AG08396 (cell line): ENCODE measurements at regions not wholly inside any gene's neighbourhood (a gene's known extent, or its start where the extent isn't known, plus 50 kb on each side); places are given as distances from the start of the nearest gene placed in this dataset.

Experiments
- DNase-seq: peaks from one replicate; pipeline ENCODE4 v3.0.0; 2012; ENCODE audit warnings: low spot score, mixed read lengths

DNA sequence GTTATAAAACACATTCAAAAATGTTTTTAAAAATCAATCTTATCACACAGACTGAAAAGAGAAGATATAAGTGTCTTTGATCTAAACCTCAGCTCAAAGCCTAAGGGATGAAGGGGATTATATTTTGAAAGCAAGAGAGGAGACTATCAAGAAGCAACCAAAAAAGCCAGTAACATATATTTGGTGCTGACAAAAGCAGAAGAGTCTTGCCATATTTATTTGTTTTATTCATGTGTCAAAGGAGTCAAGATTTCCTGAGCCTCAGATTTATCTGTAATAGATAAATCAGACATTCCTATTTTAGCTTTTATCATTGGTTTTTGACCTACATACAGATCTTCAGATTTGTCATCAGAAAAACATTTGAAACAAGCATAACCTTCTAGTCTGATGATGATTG, 798.6 kb upstream of the PCDH9 start:
- DNase-seq = no peak

DNA sequence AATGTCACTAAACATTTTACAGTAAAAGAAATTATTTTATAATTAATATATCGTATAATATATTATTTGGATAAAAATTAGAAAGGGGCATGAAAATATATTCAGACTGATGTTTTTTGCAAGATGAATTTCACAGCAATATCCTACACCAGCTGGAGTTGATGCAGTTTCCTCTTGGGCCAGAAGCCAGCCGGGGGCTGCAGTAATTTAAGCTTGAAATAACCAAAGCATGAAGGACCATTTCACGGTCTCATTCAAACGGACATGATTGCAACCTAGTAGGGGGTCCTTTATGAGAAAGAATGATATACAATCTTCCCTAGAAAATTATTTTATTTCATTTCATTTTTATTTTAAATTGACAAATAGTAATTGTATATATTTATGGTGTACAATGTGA, 797.2 kb upstream of the PCDH9 start:
- DNase-seq = no peak

DNA sequence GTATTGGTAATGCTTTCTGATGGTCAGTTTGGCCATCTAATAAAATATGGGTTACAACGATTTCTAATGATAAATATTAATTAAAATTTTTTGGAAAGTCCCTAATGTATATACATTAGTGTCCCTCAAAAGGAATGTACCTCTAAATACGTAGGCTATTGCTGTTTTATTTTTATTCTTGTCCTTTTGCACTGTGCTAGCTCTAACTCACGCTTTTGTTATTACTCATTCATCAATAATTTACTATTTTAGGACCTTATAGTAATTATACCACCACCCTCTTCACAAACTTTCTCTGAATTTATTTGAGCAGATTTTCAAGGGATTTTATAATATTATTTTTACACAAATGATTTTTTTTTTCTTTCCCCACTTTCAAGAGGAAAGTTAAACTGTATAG, 795.9 kb upstream of the PCDH9 start:
- DNase-seq = no peak

DNA sequence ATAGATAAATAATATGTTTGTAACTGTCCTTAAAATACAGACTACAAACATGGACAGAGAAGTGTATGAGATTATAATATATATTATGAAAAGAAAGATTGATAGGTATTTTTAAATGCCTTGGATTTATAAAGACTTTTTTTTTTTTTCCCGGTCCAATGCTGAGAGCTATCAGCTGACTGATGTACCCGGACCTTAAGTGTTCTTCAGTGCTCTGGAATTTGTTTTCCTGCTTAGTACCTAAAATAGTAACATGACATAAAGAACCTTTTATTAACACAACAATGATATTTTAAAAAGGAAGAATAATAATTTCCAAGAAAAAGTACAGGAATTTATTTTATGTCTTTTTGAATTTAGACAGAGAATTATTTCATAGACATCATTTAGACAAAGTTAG, 795.5 kb upstream of the PCDH9 start:
- no peak for DNase-seq

DNA sequence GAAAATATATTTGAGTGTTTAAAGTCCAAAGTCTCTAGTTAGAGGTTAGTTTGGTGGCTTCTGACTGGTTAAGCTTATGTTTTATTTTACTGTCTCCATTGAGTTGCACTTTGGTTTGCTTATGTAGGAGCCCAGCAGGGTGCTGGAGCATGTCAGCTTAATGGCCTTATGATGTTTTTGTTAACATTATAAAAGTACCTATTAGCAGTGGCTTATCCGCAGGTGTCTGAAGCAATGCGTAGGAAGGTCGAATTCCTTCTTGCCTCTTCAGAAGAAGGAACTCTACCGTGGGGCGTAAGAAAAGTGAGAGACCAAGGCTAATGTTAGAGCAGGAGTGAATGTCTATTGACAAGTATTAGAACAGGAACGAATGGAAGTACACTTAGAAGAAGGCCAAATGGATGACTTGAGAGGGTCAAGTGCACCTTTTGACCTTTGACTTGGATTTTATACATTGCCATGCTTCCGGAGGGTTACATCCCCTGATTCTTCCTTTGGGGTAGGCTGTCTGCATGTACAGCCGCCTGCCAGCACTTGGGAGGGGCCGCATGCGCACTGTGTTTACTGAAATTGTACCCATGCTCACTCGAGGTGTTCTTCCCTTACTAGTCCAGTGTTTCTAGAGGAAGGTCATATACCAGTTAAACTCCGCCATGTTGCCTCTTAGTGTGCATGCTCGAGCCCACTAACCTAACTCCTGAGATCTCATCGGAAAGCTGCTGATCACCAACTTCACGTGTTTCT, 793.9 kb upstream of the PCDH9 start:
- no peak for DNase-seq

DNA sequence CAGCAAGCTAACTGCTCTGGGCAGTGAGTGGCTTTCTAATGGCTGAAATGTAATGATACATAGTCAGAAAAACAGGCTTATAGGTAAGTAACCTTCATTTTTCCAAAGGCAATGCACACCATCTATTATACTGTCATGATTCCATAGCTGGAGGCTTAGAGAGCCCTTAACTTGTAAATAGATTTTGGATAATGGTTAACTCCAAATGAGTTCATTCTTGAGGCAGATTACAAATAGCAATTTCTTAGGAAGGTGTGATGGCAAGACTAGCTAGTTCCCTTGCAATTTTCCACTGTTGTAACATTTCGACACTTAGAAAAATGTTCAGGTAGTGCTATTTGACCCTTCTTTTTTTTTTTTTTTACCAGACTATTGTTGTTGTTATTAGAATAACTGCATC, 789.8 kb upstream of the PCDH9 start:
- DNase-seq = no peak

DNA sequence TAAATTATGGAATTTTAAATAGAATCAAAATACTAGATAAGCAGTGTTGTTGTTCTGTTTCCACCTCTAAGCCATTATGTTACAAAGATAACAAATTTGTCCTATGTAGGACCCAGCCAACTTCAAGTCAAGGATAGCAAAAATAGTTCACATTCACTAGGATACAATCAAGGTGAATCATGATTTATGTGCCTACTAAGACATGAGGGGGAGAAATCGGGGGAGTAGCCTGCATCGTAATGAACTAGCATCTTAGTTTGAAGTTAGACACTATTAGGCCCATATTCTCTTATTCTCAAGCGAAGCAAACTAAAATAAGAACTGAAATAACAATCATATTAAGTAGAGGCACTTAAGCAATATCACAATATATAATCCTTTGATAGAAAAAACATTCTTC, 779.4 kb upstream of the PCDH9 start:
- no peak for DNase-seq

DNA sequence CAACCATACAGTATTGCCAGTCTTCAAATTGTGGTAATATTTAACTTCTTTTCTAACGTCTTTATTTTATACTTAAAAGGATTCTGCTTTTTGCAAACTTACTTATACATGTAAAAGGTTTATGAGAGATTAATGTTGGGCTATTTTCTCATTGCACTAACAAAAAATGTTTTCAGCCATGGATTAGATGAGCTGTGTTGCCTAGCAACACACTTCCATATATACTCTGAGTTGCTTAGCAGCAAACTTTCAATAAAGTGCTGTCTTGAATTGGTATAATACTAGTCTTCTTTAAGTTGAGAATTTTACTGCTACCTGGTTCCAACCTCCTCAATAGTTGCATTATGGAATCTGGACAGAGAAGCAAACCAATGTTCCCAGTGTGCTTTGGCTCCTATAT, 777.4 kb upstream of the PCDH9 start:
- DNase-seq = no peak

DNA sequence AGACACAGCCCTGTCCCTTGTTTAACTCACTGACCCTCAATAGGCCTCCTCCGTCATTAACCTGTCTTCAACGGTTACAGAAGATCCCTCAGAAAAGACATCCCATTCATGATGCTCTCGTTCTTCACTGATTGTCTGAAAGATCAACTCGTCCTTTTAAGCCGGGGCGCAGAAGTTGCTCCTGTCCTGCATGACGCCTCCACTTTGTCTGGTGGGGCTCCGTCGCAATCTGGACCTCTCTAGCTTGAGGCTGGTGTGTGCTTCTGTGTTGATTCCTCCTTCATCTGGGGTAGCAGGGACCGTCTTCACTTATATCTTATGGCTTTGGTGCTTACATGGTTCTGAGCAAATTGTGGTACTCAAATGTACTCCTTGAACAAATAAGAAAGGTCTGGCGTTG, 766.0 kb upstream of the PCDH9 start:
- DNase-seq = no peak

DNA sequence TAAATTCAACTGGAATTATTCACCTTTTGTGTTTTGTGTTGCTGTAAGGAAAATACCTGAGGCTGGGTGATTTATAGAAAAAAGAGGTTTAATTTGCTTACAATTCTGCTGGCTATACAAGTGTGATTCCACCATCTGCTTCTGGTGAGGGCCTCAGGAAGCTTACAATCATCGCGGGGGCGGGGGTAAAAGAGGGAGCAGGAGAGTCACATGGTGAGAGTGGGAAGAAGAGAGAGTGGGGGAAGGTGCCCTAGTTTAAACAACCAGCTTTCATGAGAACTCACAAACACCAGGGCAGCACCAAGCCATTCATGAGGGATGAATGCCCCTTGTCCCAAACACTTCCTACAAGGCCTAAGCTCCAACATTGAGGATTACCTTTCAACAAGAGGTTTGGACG, 760.7 kb upstream of the PCDH9 start:
- no peak for DNase-seq

DNA sequence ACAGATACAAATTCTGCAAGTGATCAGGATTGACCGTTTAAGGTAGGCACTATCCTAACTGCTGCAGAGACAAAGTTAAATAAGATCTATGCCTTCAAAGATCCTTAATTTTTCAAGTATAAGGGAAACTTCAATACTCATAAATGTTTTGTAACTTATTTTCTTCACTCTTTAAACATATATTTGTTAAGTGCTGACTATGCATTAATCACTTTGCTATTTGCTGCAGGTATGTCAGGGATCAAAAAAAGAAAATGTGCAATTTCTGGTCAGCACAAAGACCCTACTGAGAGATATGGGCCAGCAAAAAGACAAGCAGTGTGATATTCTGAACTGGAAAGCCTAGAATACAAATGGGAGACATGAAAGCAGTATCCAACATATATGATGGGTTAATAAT, 756.1 kb upstream of the PCDH9 start:
- no peak for DNase-seq

DNA sequence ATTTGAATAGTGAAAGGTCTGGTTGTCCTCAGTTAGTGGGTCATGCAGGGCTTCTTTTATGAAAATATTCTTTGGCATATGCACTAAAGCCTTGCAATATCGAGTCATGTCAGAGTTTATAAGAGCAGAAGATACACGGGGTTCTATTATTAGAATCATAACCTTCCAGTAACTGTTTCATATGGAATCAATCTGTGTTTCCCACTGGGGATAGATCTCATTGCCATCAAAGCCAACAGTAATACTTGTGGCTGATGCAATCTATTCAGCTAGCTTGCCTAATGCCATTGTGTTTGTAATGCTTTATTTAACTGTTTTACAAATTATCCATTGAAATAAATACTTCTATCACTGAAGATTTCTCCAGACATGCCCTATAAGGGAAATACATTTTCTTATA, 746.9 kb upstream of the PCDH9 start:
- no peak for DNase-seq

DNA sequence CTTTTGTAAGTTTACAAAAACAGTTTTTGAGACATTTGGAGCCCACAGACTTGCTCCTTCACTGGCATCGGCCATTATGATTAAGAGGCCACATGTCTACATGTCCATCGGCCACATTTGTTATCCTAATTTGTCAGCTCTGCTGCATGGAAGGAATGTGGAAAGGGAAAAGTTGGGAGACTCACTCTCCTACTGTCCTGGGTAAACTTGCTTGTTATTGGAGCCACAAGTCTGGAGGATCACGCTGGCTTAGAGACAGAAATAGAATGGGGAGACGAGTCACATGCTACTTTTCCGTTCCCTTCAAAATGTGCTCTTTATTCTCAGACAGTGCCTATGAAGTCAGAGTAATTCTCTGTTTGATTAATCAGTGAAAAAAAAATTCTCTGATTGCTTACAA, 741.2 kb upstream of the PCDH9 start:
- DNase-seq = no peak

DNA sequence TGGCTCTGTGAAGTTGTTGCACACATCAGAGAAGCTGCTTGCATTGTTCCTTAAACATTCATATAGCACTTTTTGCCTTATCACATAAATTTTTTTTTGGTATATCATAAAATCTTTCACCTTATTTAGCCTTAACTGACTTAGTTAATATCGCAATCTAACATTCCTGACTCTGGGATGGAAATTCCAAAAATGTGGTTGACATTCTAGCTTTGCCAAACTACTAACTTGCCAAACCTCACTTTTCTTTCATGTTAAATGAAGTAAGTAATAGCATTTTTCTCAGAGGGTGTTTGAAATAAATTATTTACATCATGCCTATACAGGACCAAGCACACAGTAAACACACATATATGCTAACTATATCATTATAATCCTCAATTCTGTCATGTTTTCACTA, 736.9 kb upstream of the PCDH9 start:
- no peak for DNase-seq

DNA sequence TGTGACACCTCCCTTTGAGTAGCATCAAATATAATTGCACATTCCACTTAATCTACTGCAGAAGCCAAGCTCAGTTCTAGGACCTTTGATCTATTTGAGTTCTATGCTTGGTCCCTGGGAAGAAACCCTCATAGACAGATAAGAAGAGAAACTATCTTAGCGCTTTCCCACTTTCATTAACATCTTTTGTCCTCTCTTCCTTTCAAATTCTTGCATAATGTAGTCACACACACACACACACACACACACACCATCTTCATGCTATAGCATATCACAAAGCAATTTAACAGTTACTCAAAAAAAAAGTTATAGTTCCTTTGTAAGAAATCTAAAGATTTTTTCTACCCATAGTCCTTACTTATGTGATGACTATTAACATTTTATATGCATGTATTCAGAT, 735.9 kb upstream of the PCDH9 start:
- no peak for DNase-seq

DNA sequence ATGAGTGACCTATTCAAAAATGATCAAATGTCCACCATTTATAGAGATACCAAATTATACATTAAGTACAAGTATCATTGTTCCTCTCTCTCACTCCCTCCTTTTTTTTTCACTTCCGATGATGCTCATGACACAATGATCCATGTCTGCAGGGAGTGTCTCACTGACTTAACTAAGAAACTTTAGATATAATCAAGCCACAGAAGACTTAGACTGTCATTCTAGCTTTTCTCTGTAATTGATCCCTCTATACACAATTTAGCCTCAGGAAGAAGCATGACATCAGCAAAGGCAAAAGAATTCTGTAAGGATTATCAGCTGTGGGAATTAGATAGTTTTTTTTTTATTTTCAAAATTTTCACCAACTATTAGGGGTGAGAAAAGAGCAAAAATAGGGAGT, 734.9 kb upstream of the PCDH9 start:
- DNase-seq = no peak

DNA sequence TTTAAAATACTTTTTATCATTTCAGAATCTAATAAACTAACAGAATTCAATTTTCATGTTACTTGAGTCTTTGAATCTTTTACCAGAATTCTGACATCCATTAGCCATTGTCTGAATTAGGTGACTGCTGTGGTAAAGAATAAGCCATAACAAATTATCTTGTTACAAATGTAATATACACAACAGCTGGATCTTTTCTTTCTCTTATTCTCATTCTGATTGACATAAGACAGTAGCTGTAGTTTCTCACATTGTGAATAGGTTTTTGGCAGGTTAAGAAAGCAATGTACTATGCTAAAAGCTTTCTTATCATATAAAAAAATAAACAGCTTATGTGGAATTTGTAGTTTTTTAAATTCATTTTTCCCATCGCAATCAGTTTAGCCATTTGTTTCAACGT, 734.0 kb upstream of the PCDH9 start:
- DNase-seq = no peak

DNA sequence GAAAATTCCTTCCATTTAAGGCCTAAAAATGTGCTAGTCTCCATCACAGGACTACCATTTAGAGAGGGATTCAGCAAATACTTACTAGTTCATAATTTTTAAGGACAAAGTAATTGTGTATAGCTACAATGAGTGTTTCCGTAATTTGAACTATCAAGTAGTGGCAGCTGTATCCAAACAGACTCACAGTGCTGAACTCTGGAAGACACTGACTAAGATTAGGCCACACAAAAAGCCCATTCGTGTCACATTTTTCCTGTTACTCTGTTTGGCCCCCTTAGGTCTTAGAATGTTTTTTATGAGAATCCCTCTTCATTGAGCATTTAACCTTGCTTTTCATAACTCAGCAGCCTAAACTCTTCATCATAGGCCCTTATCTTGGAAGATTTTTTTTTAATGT, 731.2 kb upstream of the PCDH9 start:
- DNase-seq = no peak

DNA sequence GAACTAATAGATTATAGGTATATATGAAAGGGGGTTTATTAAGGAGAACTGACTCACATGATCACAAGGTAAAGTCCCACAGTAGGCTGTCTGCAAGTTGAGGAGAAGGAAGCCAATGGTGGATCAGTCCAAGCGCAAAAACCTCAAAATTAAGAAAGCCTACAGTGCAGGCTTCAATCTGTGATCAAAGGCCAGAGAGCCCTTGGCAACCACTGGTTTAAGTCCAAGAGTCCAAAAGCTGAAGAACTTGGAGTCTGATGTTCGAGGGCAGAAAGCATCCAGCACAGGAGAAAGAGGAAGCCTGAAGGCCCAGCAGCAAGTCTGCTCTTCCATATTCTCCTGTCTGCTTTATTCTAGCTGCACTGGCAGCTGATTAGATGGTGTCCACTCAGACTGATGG, 721.3 kb upstream of the PCDH9 start:
- DNase-seq = no peak

DNA sequence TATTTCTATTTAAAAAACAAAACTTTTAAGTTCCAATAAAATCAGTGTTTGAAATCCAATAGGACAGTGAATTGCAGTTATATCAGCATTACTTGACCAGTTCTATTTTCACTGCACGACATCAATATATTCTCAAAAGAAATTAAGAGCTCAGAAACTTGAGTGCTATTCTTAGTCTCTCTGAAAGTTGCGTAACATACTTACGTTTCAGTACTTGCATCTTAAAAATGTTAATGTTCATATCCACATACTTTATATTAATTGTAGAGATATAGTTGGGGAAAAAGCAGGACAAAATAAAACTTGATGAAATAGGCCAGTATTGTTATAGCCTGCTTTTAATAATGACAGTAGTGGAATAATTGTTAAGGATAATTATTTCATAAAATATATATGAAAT, 720.5 kb upstream of the PCDH9 start:
- DNase-seq = no peak

DNA sequence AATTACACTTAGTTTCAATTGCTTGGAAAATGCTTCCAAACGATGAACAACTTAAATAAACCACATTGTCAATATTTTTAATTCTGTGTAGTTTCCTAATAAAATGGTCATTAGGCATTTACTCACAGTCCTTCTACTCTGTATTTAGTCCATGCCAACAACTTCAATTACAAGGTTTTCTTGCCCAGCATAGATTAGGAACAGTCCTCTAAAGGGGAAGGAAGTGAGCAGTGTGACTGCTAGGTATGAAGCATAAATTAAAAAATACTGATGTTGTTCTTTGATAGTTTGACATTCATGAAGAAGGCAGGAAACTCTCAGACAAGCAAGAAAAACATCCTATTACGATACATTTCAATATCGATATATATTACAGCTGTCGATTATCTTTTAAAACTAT, 716.0 kb upstream of the PCDH9 start:
- no peak for DNase-seq

DNA sequence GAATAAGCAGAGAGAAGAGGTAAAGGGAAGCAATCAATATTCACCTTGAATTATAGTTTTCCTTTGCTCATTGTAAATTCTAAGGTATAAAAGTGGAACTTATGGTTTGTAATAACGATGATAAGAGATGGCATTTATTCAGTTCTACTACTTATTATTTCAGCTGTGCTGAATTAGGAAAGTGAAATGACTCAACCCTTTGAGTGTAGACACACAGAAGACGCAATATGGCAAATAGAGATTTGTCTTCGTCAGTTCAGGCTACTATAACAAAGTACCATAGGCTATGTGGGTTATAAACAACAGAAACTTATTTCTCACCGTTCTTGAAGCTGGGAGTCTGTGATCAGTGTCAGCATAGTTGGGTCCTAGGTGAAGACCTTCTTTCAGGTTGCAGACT, 713.0 kb upstream of the PCDH9 start:
- DNase-seq = no peak

DNA sequence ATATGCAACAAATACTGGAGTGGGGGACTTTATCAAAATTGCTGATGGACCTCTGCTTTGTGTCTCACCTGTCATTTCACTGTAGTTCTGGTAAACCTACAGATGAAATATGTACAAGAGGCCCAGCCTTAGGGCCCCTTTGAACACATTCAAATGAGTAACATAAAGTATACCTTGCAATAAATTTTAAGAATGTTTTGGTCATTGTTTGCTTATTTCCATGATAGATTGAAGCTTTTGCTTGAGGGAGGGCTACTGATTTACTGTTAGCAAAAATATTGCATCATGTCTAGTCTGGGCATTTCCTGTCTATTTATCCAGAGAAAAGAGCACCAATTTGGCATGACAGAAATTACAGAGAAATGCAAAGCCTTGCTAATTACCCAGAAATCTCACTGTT, 705.5 kb upstream of the PCDH9 start:
- no peak for DNase-seq

DNA sequence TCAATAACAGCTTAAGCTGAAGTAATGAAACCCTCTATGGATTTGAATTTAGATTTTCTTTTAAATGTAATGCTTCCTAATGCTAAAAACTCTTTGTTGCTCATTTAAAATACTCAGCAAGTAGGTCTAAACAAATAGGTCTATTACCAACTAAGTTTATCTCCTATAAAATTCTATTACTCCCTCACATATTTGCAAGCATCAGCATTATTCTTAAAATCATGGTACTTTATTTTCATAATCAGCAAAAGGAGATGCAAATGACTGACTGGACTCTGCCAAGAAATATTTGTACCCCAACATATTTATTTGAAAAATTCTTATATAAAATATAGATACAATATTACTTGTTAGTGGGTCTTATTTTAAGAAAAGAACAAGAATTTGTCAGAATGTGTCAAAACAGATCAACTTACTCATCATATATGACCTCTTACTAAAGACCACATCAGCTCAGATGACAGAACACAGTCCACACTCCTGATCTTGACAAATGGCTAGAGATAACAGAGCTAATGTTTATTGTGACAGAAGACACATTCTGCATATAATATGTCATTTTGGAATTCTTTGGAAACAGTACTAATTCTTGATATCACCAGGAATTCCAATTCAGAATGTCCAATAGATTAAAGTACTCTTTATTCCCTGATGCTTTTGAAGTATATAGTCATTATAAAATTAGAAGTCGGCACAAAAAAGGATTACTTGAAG, 704.6 kb upstream of the PCDH9 start:
- DNase-seq = no peak
